ENCODE measurements at regions not wholly inside any gene's neighbourhood (a gene's known extent, or its start where the extent isn't known, plus 50 kb on each side); places are given as distances from the start of the nearest gene placed in this dataset.

GRCh38 chr4:4720646-4721045 is 138.8 kb upstream of the MSX1 start:
- TF ChIP-seq, protein P1, sequence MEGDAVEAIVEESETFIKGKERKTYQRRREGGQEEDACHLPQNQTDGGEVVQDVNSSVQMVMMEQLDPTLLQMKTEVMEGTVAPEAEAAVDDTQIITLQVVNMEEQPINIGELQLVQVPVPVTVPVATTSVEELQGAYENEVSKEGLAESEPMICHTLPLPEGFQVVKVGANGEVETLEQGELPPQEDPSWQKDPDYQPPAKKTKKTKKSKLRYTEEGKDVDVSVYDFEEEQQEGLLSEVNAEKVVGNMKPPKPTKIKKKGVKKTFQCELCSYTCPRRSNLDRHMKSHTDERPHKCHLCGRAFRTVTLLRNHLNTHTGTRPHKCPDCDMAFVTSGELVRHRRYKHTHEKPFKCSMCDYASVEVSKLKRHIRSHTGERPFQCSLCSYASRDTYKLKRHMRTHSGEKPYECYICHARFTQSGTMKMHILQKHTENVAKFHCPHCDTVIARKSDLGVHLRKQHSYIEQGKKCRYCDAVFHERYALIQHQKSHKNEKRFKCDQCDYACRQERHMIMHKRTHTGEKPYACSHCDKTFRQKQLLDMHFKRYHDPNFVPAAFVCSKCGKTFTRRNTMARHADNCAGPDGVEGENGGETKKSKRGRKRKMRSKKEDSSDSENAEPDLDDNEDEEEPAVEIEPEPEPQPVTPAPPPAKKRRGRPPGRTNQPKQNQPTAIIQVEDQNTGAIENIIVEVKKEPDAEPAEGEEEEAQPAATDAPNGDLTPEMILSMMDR (IDR thresholded peaks at IDR 0.05; ENCODE audit: insufficient read depth, low read length, missing control alignments): no peak
- ChIA-PET POLR2A (no interaction called here), CTCF (no interaction called here)
- H3K4me3 ChIP-seq (ENCODE audit: low read depth, low read length): no peak overlapping the region
- no peak for DNase-seq (ENCODE audit: low read depth, low spot score)

DNA sequence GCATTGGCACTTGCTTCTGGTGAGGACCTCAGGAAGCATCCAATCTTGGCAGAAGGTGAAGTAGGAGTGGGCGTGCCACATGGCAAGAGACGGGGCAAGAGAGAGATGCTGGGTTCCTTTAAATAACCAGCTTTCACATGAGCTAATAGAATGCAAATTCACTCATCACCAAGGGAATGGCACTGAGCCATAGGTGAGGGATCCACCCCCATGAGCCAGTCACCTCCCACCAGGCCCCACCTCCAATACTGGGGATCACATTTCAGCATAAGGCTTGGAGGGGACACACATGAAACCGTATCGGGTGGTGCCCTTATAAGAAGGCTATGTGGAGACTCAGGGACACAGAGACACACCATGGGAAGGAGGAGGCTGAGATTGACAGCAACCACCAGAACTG is 140.0 kb upstream of the MSX1 start:
- TF ChIP-seq, protein P1 (IDR thresholded peaks at IDR 0.05; ENCODE audit: insufficient read depth, low read length, missing control alignments): no peak
- ChIA-PET CTCF (no interaction called here), POLR2A (no interaction called here)
- H3K4me3 ChIP-seq (ENCODE audit: low read depth, low read length): no peak overlapping the region
- no peak for DNase-seq (ENCODE audit: low read depth, low spot score)

DNA sequence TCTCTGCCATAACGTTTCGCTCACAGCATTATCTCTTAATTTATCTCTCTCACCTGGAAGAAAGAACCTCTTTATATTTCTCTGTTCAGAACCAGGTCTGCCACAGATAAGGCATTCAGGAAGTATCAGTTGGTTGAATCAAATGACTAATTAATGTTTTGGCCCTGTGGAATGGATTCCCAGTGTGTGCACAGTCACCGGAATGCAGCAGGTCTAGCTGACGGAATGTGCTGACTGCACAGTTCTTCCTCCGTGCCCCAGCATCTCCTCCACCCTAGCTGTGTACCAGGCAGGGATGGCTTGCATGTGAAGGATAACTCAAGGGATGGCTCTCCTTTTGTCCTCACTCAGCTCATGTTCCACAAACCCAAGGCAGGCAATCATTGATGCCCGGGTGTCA is 141.8 kb upstream of the MSX1 start:
- CTCF ChIA-PET: no interaction called here
- POLR2A ChIA-PET: no interaction called here
- no peak for DNase-seq (ENCODE audit: low read depth, low spot score)

GRCh38 chr4:4714331-4714730 is 145.1 kb upstream of the MSX1 start:
- ChIA-PET CTCF (no interaction called here), POLR2A (no interaction called here)
- TF ChIP-seq, protein P1 (IDR thresholded peaks at IDR 0.05; ENCODE audit: insufficient read depth, low read length, missing control alignments): no peak
- no peak overlapping the region for H3K4me3 ChIP-seq (ENCODE audit: low read depth, low read length)
- no peak for DNase-seq (ENCODE audit: low read depth, low spot score)

More for the DNA sequence above, 141.8 kb upstream of the MSX1 start:
- H3K4me3 ChIP-seq (ENCODE audit: low read depth, low read length): no peak overlapping the region
- TF ChIP-seq, protein P1 (IDR thresholded peaks at IDR 0.05; ENCODE audit: insufficient read depth, low read length, missing control alignments): no peak

DNA sequence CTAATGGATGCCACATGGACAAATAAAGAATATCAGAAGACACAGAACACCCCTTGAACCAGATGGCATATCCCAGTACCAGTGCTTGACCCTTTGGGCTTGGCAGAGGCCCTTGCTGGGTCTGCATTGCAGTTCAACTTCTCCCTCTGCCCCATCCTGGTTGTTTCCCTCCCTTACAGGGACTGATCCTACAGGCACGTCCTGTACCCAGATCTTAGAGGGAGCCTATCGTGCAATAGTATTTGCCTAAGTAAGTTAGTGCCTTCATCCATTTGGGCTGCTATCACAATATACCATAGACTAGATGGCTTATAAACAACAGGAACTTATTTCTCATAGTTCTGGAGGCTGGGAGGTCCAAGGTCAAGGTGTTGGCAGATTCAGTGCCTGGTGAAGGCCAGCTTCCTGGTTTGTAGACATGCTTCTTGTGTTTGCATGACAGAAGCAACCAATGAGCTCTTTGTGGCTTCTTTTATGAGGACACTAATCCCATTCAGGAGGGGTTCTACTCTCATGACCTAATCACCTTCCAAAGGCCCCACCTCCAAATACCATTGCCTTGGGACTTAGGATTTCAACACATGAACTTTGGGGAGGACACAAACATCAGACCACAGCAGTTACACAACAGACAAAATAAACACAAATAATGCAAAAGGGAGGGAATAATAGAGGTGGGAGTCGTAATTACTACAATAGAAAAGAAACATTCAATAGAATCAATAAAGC is 146.5 kb upstream of the MSX1 start:
- CTCF ChIA-PET: no interaction called here
- TF ChIP-seq, protein P1 (IDR thresholded peaks at IDR 0.05; ENCODE audit: insufficient read depth, low read length, missing control alignments): no peak
- DNase-seq (ENCODE audit: low read depth, low spot score): no peak
- POLR2A ChIA-PET: no interaction called here
- no peak overlapping the region for H3K4me3 ChIP-seq (ENCODE audit: low read depth, low read length)

DNA sequence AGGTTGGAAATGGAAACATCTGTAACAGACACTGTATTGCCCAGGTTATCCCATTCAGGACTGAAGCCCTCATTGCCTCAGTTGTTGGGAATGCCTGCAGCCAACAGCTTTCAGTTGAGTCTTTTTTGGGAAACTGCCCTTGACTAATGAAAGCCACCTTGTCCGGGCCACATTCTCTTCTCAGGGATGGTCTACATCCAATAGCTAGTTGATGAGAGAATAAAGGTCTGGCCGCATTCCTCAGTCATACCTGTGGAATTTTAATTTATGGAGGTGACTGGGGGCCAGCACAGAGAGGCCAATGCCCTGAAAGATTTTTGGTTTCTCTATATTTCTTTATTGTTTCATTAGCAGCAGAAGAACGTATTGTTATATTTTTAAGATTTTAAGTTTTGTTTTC is 147.6 kb upstream of the MSX1 start:
- no peak overlapping the region for H3K4me3 ChIP-seq (ENCODE audit: low read depth, low read length)
- CTCF ChIA-PET: interaction anchor here (1.1 kb wide), 1 partner anchor 50 kb away, joined by 5 read pairs; no protein-coding TSS in a partner anchor
- POLR2A ChIA-PET: no interaction called here
- DNase-seq (ENCODE audit: low read depth, low spot score): no peak
- TF ChIP-seq, protein P1 (IDR thresholded peaks at IDR 0.05; ENCODE audit: insufficient read depth, low read length, missing control alignments): no peak
